ENCODE measurements at regions not wholly inside any gene's neighbourhood (a gene's known extent, or its start where the extent isn't known, plus 50 kb on each side); places are given as distances from the start of the nearest gene placed in this dataset.

- TF ChIP-seq CTCF (IDR thresholded peaks at IDR 0.05; ENCODE audit: poor library complexity, severe bottlenecking) (no peak), POLR2AphosphoS5 (IDR thresholded peaks at IDR 0.05) (no peak), SMC3 (conservative IDR thresholded peaks at IDR 0.05; ENCODE audit: poor library complexity) (no peak), EZH2 (IDR thresholded peaks at IDR 0.05; ENCODE audit: borderline replicate concordance, insufficient read depth, low read length, poor library complexity, severe bottlenecking) (no peak), RAD21 (conservative IDR thresholded peaks at IDR 0.05) (no peak), TAF1 (IDR thresholded peaks at IDR 0.05; ENCODE audit: low read depth) (no peak), REST (IDR thresholded peaks at IDR 0.05; ENCODE audit: borderline replicate concordance) (no peak), EP300 (conservative IDR thresholded peaks at IDR 0.05; ENCODE audit: poor library complexity, severe bottlenecking) (no peak), MXI1 (conservative IDR thresholded peaks at IDR 0.05; ENCODE audit: poor library complexity, severe bottlenecking) (no peak)
Observed at GRCh38 chr2:16925145-16925544, 259.5 kb upstream of the CYRIA start.

All from neural cell (in vitro differentiated cells).